Fibroblast of lung (primary cell): ENCODE measurements at regions not wholly inside any gene's neighbourhood (a gene's known extent, or its start where the extent isn't known, plus 50 kb on each side); places are given as distances from the start of the nearest gene placed in this dataset.

Experiments used
- EZH2 ChIP-seq: IDR thresholded peaks from 2 replicates; pipeline ENCODE4 v1.5.1; 2012; ENCODE audit warnings: low read length, control low read depth, mild to moderate bottlenecking; ENCODE audit errors: missing control alignments
- TF ChIP-seq, protein P1 (sequence below), 2 donors: IDR thresholded peaks in 1 of 2; conservative IDR thresholded peaks in 1 of 2; 1 replicate in 1 of 2; 2 replicates in 1 of 2; pipeline ENCODE4 v1.5.1; 2011 to 2012; ENCODE audit warnings: low read length in 2 of 2, control low read depth in 1 of 2, inconsistent platforms in 1 of 2, low read depth in 1 of 2, mild to moderate bottlenecking in 1 of 2

- TF ChIP-seq, protein P1, sequence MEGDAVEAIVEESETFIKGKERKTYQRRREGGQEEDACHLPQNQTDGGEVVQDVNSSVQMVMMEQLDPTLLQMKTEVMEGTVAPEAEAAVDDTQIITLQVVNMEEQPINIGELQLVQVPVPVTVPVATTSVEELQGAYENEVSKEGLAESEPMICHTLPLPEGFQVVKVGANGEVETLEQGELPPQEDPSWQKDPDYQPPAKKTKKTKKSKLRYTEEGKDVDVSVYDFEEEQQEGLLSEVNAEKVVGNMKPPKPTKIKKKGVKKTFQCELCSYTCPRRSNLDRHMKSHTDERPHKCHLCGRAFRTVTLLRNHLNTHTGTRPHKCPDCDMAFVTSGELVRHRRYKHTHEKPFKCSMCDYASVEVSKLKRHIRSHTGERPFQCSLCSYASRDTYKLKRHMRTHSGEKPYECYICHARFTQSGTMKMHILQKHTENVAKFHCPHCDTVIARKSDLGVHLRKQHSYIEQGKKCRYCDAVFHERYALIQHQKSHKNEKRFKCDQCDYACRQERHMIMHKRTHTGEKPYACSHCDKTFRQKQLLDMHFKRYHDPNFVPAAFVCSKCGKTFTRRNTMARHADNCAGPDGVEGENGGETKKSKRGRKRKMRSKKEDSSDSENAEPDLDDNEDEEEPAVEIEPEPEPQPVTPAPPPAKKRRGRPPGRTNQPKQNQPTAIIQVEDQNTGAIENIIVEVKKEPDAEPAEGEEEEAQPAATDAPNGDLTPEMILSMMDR (conservative IDR thresholded peaks at IDR 0.05 in 1 of 2, IDR thresholded peaks at IDR 0.05 in 1 of 2; ENCODE audit: low read depth in 1 of 2, low read length in 2 of 2), result no peak
- no peak for TF ChIP-seq EZH2
Observed at GRCh38 chr10:127802531-127803095, 65.6 kb downstream of the FOXI2 start.
